ENCODE measurements at regions not wholly inside any gene's neighbourhood (a gene's known extent, or its start where the extent isn't known, plus 50 kb on each side); places are given as distances from the start of the nearest gene placed in this dataset.
"Not testable (repeated sequence)": the region's sequence is repeated elsewhere in the genome, so short reads cannot be mapped to it uniquely, and the experiment has no call there.

DNA sequence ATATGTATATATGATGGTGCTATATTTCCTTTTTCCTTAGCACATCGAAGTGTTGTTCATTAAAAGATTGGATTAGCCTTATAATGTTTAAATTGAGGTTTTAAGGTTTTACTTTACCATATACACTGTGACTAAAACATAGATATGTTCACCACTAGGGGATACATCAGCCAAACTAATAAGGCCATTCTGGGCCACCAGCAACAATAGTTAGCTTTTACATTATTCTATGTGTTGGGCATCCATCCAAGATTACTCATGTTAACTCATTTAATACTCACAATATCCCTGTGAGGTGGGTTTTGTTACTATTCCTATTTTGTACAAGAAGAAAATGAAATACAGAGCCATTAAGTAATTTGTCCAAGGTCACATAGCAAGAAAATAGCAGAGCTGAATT, 202.6 kb upstream of the AVPR1A start:
- H3K4me1 ChIP-seq (ENCODE audit: control insufficient read depth in 2 of 2, insufficient read depth in 2 of 2, low read length in 2 of 2) = no peaks in the 10 kb centered on the region
- H3K27ac ChIP-seq (ENCODE audit: low read depth in 1 of 2, low read length in 1 of 2) = no peak overlapping the region
- no peak overlapping the region for H3K4me3 ChIP-seq (ENCODE audit: low read length in 2 of 2)
- 96% methylated on average over 1 of the region's 1 CpG for WGBS
- DNase-seq (ENCODE audit: low read depth in 6 of 9, low spot score in 9 of 9) = no peak
- H3K36me3 ChIP-seq (ENCODE audit: control insufficient read depth in 2 of 2, insufficient read depth in 2 of 2, low read length in 1 of 2) = no peaks in the 10 kb centered on the region
- no peaks in the 10 kb centered on the region for H3K27me3 ChIP-seq (ENCODE audit: control insufficient read depth in 2 of 2, insufficient read depth in 1 of 2, low read length in 1 of 2)
- H3K9me3 ChIP-seq (ENCODE audit: control insufficient read depth in 2 of 2, insufficient read depth in 1 of 2, low read length in 1 of 2) = no peaks in the 10 kb centered on the region

DNA sequence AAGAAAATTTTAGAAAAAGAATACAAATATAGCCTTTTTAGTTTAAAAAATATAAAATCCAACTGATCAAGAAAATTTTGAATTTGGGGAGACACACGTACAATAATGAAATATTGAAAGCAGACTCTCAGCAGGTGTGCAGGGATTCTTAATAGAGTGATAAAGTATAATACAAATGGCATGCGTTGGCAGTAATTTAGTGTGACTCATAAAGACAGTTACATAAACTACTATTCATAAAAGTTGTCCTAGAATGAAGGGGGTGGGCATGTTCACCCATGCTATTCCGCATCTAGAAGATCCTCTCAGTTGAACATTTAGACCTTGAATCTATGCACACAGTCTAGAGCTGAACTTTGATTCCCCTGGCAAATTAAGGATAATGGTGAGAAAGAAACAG, 200.4 kb upstream of the AVPR1A start:
- H3K27ac ChIP-seq (ENCODE audit: low read depth in 1 of 2, low read length in 1 of 2) = no peak overlapping the region
- no peaks in the 10 kb centered on the region for H3K9me3 ChIP-seq (ENCODE audit: control insufficient read depth in 2 of 2, insufficient read depth in 1 of 2, low read length in 1 of 2)
- no peaks in the 10 kb centered on the region for H3K4me1 ChIP-seq (ENCODE audit: control insufficient read depth in 2 of 2, insufficient read depth in 2 of 2, low read length in 2 of 2)
- no peaks in the 10 kb centered on the region for H3K36me3 ChIP-seq (ENCODE audit: control insufficient read depth in 2 of 2, insufficient read depth in 2 of 2, low read length in 1 of 2)
- no peaks in the 10 kb centered on the region for H3K27me3 ChIP-seq (ENCODE audit: control insufficient read depth in 2 of 2, insufficient read depth in 1 of 2, low read length in 1 of 2)
- WGBS = 98% methylated on average over 3 of the region's 3 CpGs
- no peak for DNase-seq (ENCODE audit: low read depth in 6 of 9, low spot score in 9 of 9)
- H3K4me3 ChIP-seq (ENCODE audit: low read length in 2 of 2) = no peak overlapping the region

DNA sequence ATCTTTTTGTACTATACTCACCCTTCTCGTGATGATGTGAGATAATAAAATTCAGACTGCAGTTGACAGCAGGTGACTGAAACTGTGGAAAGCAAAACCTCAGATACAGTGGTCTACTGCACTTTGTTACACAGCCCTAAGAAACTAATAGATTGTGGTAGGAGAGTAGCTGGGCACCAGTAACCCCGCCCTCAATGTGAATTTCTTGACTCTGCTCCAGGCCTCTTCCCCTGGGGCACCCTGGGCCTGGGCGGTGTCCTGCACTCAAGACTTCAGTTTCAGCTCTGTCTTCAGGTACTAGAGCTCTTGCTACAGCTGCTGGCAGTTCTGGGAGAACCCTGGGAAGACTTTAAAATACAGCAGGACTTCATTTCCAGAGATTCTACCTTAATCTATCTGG, 197.6 kb upstream of the AVPR1A start:
- no peaks in the 10 kb centered on the region for H3K27me3 ChIP-seq (ENCODE audit: control insufficient read depth in 2 of 2, insufficient read depth in 1 of 2, low read length in 1 of 2)
- WGBS = 64% methylated on average over 3 of the region's 3 CpGs

DNA sequence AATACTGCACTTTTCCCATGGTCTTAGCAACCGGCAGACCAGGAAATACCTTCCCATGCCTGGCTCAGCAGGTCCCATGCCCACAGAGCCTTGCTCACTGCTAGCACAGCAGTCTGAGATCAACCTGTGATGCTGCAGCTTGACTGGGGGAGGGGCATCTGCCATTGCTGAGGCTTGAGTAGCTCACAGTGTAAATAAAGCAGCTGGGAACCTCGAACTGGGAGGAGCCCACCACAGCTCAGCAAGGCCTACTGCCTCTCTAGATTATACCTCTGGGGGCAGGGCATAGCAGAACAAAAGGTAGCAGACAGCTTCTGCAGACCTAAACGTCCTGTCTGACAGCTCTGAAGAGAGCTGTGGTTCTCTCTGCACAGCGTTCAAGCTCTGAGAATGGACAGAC, 186.2 kb upstream of the AVPR1A start:
- not testable (repeated sequence) for H3K4me3 ChIP-seq (ENCODE audit: low read length in 2 of 2); H3K9me3 ChIP-seq (ENCODE audit: control insufficient read depth in 2 of 2, insufficient read depth in 1 of 2, low read length in 1 of 2); H3K36me3 ChIP-seq (ENCODE audit: control insufficient read depth in 2 of 2, insufficient read depth in 2 of 2, low read length in 1 of 2); H3K4me1 ChIP-seq (ENCODE audit: control insufficient read depth in 2 of 2, insufficient read depth in 2 of 2, low read length in 2 of 2); H3K27me3 ChIP-seq (ENCODE audit: control insufficient read depth in 2 of 2, insufficient read depth in 1 of 2, low read length in 1 of 2)
- 39% methylated on average over 4 of the region's 4 CpGs for WGBS
- H3K27ac ChIP-seq (ENCODE audit: low read depth in 1 of 2, low read length in 1 of 2) = peak overlapping the region in 1 of 2 donors; percentile 57
- DNase-seq (ENCODE audit: low read depth in 6 of 9, low spot score in 9 of 9) = peak; percentile 17 to 77 (median 43)

More for the DNA sequence above, 197.6 kb upstream of the AVPR1A start:
- Histone ChIP-seq H3K4me1 (ENCODE audit: control insufficient read depth in 2 of 2, insufficient read depth in 2 of 2, low read length in 2 of 2) (no peaks in the 10 kb centered on the region), H3K4me3 (ENCODE audit: low read length in 2 of 2) (no peak overlapping the region), H3K9me3 (ENCODE audit: control insufficient read depth in 2 of 2, insufficient read depth in 1 of 2, low read length in 1 of 2) (no peaks in the 10 kb centered on the region), H3K27ac (ENCODE audit: low read depth in 1 of 2, low read length in 1 of 2) (no peak overlapping the region), H3K36me3 (ENCODE audit: control insufficient read depth in 2 of 2, insufficient read depth in 2 of 2, low read length in 1 of 2) (no peaks in the 10 kb centered on the region)
- DNase-seq (ENCODE audit: low read depth in 6 of 9, low spot score in 9 of 9) = no peak

DNA sequence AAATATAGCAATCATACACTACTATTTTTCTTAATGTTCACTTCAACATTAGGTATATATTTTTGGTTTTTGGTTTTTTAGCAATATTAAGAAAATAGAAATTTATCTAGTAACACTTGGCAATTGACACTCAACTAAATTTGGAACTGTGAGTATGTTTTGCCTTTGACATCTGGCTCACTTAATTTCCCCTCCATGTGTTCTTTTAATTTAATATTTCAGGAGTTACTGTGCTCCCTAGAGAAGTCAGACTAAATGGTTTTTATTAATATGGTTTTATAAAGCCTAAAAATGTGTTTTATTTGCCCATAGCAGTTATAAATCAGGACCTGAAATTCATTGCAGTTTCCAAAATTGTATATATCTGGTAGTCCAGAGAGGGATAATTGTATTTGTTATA, 175.3 kb upstream of the AVPR1A start:
- DNase-seq (ENCODE audit: low read depth in 6 of 9, low spot score in 9 of 9) = no peak
- no peak overlapping the region for H3K27ac ChIP-seq (ENCODE audit: low read depth in 1 of 2, low read length in 1 of 2)
- no peak overlapping the region for H3K4me3 ChIP-seq (ENCODE audit: low read length in 2 of 2)
- H3K36me3 ChIP-seq (ENCODE audit: control insufficient read depth in 2 of 2, insufficient read depth in 2 of 2, low read length in 1 of 2) = no peaks in the 10 kb centered on the region
- H3K9me3 ChIP-seq (ENCODE audit: control insufficient read depth in 2 of 2, insufficient read depth in 1 of 2, low read length in 1 of 2) = peaks cover 0 to 2% of the 10 kb centered on the region in 2 donors
- H3K27me3 ChIP-seq (ENCODE audit: control insufficient read depth in 2 of 2, insufficient read depth in 1 of 2, low read length in 1 of 2) = no peaks in the 10 kb centered on the region
- peaks cover 0 to 3% of the 10 kb centered on the region in 2 donors for H3K4me1 ChIP-seq (ENCODE audit: control insufficient read depth in 2 of 2, insufficient read depth in 2 of 2, low read length in 2 of 2)

DNA sequence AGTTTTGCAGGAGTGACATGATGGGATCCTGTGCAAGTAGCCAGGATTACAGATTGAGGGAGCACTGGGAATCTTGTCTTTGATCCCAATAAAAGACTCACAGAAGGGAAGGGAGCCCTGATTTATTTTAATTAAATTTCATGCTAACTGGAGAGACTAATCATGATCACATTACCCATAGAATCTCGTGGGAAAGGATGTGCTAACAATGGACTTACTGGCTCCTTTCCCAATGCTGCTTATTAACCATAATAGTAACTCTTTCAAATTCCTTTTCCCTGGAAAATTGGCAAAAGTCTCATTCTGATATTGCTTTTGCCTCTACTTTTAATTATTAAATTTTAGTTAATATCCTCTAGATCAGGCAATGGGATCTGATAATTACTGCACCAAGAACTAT, 174.8 kb upstream of the AVPR1A start:
- no peak for DNase-seq (ENCODE audit: low read depth in 6 of 9, low spot score in 9 of 9)
- no peak overlapping the region for H3K4me3 ChIP-seq (ENCODE audit: low read length in 2 of 2)
- H3K27me3 ChIP-seq (ENCODE audit: control insufficient read depth in 2 of 2, insufficient read depth in 1 of 2, low read length in 1 of 2) = no peaks in the 10 kb centered on the region
- no peak overlapping the region for H3K27ac ChIP-seq (ENCODE audit: low read depth in 1 of 2, low read length in 1 of 2)
- WGBS = 92% methylated on average over 1 of the region's 1 CpG
- no peaks in the 10 kb centered on the region for H3K36me3 ChIP-seq (ENCODE audit: control insufficient read depth in 2 of 2, insufficient read depth in 2 of 2, low read length in 1 of 2)
- peaks cover 3 to 5% of the 10 kb centered on the region in 2 donors for H3K4me1 ChIP-seq (ENCODE audit: control insufficient read depth in 2 of 2, insufficient read depth in 2 of 2, low read length in 2 of 2)
- H3K9me3 ChIP-seq (ENCODE audit: control insufficient read depth in 2 of 2, insufficient read depth in 1 of 2, low read length in 1 of 2) = peaks cover 0 to 2% of the 10 kb centered on the region in 2 donors

DNA sequence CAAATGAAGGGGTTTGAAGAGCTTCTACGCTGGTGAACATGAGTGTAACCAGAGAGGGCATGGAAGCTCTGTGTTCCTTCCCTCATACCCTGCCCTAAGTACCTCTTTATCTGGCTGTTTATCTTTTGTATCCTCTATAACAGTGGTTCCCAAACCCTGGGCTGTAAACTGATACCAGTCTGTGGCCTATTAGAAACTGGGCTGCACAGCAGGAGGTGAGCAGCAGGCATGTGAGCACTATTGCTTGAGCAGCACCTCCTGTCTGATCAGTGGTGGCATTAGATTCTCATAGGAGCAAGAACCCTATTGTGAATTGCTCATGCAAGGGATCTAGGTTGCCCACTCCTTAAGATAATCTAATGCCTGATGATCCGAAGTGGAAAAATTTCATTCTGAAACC, 172.9 kb upstream of the AVPR1A start:
- no peaks in the 10 kb centered on the region for H3K27me3 ChIP-seq (ENCODE audit: control insufficient read depth in 2 of 2, insufficient read depth in 1 of 2, low read length in 1 of 2)
- no peak overlapping the region for H3K4me3 ChIP-seq (ENCODE audit: low read length in 2 of 2)
- no peak for DNase-seq (ENCODE audit: low read depth in 6 of 9, low spot score in 9 of 9)
- H3K36me3 ChIP-seq (ENCODE audit: control insufficient read depth in 2 of 2, insufficient read depth in 2 of 2, low read length in 1 of 2) = no peaks in the 10 kb centered on the region
- no peak overlapping the region for H3K27ac ChIP-seq (ENCODE audit: low read depth in 1 of 2, low read length in 1 of 2)
- H3K4me1 ChIP-seq (ENCODE audit: control insufficient read depth in 2 of 2, insufficient read depth in 2 of 2, low read length in 2 of 2) = peaks cover 3 to 9% of the 10 kb centered on the region in 2 donors
- no peaks in the 10 kb centered on the region for H3K9me3 ChIP-seq (ENCODE audit: control insufficient read depth in 2 of 2, insufficient read depth in 1 of 2, low read length in 1 of 2)
- 96% methylated on average over 2 of the region's 2 CpGs for WGBS

DNA sequence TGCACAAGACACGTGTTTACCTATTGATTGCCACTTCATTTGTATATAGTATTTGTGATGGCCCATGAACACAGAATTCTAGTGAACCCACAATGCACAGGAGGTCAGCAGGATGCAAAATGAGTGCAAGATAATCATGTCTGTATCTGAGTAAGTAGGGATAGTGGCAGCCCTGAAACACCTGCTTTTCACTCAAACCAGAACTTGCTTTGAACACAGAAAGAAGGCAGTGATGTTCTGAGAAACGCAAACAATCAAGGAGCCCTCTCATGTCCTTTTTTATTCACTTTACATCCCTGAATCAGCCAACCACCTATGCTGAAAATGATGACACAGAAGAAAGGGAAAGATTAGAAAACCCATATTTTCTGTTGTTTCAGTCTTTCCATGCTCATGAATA, 170.4 kb upstream of the AVPR1A start:
- peak in 6 of 9 donors; percentile 4 to 49 (median 16) for DNase-seq (ENCODE audit: low read depth in 6 of 9, low spot score in 9 of 9)
- H3K9me3 ChIP-seq (ENCODE audit: control insufficient read depth in 2 of 2, insufficient read depth in 1 of 2, low read length in 1 of 2) = no peaks in the 10 kb centered on the region
- peaks cover 3 to 9% of the 10 kb centered on the region in 2 donors for H3K4me1 ChIP-seq (ENCODE audit: control insufficient read depth in 2 of 2, insufficient read depth in 2 of 2, low read length in 2 of 2)
- WGBS = 54% methylated on average over 2 of the region's 2 CpGs
- H3K36me3 ChIP-seq (ENCODE audit: control insufficient read depth in 2 of 2, insufficient read depth in 2 of 2, low read length in 1 of 2) = no peaks in the 10 kb centered on the region
- H3K27ac ChIP-seq (ENCODE audit: low read depth in 1 of 2, low read length in 1 of 2) = peak overlapping the region; percentile 52 to 60
- H3K27me3 ChIP-seq (ENCODE audit: control insufficient read depth in 2 of 2, insufficient read depth in 1 of 2, low read length in 1 of 2) = no peaks in the 10 kb centered on the region
- H3K4me3 ChIP-seq (ENCODE audit: low read length in 2 of 2) = no peak overlapping the region

DNA sequence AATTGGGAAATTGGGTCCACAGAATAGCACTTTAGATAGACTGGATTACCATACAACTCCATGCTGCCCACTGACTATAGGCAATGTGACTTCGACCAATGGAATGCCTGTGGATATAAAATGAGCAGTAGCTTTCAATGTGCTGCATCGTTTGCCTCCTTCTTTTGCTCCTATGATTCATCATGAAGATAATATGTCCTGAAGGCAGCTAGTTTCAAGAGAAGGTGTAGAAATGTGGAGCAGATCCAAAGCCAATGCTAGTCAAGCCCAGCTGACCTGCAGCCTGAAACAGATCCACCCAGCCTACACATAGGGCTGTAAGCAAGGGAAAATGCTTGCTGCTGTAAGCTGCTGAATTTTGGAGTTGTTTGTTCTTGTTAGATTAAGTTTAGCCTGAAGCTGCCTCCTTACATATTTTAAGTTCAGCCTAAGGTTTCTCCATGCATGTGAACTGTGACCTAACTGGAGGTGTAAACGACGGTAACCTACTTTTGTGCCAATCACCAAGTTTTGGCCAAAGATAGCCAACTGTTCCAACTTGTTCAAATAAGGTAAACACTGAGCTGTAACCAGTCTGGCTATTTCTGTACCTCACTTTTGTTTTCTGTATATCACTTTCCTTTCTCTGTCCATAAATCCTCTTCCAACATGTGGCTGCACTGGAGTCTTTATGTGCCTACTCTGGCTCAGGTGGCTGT, 169.1 kb upstream of the AVPR1A start:
- Histone ChIP-seq H3K4me1 (ENCODE audit: control insufficient read depth in 2 of 2, insufficient read depth in 2 of 2, low read length in 2 of 2) (peaks cover 3 to 9% of the 10 kb centered on the region in 2 donors), H3K27ac (ENCODE audit: low read depth in 1 of 2, low read length in 1 of 2) (peak overlapping the region in 1 of 2 donors; percentile 3), H3K4me3 (ENCODE audit: low read length in 2 of 2) (no peak overlapping the region), H3K36me3 (ENCODE audit: control insufficient read depth in 2 of 2, insufficient read depth in 2 of 2, low read length in 1 of 2) (no peaks in the 10 kb centered on the region), H3K27me3 (ENCODE audit: control insufficient read depth in 2 of 2, insufficient read depth in 1 of 2, low read length in 1 of 2) (no peaks in the 10 kb centered on the region), H3K9me3 (ENCODE audit: control insufficient read depth in 2 of 2, insufficient read depth in 1 of 2, low read length in 1 of 2) (no peaks in the 10 kb centered on the region)
- 95% methylated on average over 4 of the region's 4 CpGs for WGBS
- no peak for DNase-seq (ENCODE audit: low read depth in 6 of 9, low spot score in 9 of 9)

All from thymus (tissue), 11 donors.